ENCODE measurements at regions not wholly inside any gene's neighbourhood (a gene's known extent, or its start where the extent isn't known, plus 50 kb on each side); places are given as distances from the start of the nearest gene placed in this dataset.

DNA sequence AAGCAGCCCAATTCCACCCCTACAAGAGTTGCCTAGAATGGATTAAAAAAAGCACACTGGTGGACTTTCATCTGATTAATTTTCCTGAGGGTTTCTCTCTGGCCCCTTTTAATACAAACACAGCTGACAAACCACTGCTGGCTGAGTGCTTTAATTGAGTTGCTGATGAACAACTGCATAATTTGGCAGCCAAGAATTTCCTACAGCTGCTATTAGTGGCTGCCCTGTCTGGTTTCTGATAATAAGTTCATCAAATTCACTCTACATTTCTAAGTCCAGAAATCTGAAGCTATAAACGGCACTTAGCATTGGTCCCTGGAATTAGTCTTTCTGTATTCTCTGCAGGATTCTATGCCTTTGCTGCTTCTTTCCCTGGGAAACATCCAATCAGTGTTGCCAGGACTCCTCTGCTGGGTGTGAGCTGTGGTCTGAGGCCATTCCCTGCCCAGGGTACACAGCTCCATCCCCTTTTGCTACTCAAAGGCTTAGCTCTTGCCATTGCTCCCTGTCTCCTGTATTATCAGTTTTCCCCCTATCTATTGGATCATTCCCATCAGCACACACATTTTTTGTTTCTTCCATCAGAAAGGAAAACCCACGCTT is 110.6 kb downstream of the LSM5 start:
- Histone ChIP-seq H3K4me3 (no peak overlapping the region), H3K36me3 (replicated peaks in 1 of 2) (no peaks in the 10 kb centered on the region), H3K9me3 (replicated peaks in 1 of 3) (no peaks in the 10 kb centered on the region), H3K4me1 (replicated peaks in 1 of 2) (no peaks in the 10 kb centered on the region), H3K27me3 (no peaks in the 10 kb centered on the region), H3K27ac (no peak overlapping the region)
- WGBS, 4 donors: 34 to 59% (median 47%) methylated on average over 2 of the region's 2 CpGs
- intact Hi-C loops (cut with DNase I): no loop called here
- no peak for DNase-seq
- TF ChIP-seq, protein P1, sequence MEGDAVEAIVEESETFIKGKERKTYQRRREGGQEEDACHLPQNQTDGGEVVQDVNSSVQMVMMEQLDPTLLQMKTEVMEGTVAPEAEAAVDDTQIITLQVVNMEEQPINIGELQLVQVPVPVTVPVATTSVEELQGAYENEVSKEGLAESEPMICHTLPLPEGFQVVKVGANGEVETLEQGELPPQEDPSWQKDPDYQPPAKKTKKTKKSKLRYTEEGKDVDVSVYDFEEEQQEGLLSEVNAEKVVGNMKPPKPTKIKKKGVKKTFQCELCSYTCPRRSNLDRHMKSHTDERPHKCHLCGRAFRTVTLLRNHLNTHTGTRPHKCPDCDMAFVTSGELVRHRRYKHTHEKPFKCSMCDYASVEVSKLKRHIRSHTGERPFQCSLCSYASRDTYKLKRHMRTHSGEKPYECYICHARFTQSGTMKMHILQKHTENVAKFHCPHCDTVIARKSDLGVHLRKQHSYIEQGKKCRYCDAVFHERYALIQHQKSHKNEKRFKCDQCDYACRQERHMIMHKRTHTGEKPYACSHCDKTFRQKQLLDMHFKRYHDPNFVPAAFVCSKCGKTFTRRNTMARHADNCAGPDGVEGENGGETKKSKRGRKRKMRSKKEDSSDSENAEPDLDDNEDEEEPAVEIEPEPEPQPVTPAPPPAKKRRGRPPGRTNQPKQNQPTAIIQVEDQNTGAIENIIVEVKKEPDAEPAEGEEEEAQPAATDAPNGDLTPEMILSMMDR (IDR thresholded peaks at IDR 0.05): no peak
- TF ChIP-seq POLR2A (IDR thresholded peaks at IDR 0.05): no peak

DNA sequence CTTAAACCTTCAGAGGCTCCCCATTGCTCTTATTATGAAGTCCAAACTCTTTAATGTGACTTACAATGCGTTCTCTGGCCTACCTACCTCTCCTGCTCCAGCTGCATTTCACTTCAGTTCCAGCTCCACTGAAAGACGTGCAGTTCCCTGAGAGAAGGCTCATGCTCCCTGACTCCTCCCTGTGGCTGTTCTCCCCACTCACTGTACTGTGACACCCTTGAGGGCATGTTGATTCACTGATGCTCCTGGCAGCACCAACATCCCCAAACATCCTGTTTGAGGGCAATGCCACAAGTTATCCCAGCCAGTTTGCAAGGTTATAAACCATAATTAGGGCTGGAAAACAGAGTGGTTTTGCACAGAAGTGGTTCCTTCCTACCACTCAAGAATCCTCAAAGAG is 111.2 kb downstream of the LSM5 start:
- Histone ChIP-seq H3K36me3 (replicated peaks in 1 of 2) (no peaks in the 10 kb centered on the region), H3K27me3 (no peaks in the 10 kb centered on the region), H3K27ac (no peak overlapping the region), H3K4me3 (no peak overlapping the region), H3K4me1 (replicated peaks in 1 of 2) (no peaks in the 10 kb centered on the region), H3K9me3 (replicated peaks in 1 of 3) (no peaks in the 10 kb centered on the region)
- intact Hi-C loops (cut with DNase I): no loop called here
- 19 to 50% (median 37%) methylated on average over 2 of the region's 2 CpGs for WGBS, 4 donors
- no peak for DNase-seq
- TF ChIP-seq, protein P1 (IDR thresholded peaks at IDR 0.05): no peak
- no peak for TF ChIP-seq POLR2A (IDR thresholded peaks at IDR 0.05)

DNA sequence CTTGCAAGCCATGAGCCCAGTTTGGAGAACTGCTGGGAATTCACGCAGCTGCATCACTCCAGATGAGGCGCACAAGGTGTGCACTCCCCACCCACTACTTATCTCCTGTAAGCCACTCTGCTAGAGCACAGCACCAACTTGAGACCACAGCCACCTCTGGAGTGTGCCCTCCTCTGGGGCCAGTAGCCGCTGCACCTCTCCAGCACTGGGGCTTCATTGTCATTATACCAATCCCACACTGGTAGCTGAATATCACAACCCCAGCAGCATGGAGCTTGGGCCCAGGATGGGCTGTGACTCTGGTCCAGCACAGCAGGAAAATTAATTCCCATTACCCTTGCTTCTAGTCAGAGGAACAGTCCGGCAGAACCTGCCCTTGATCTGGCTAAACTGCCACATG is 125.6 kb downstream of the LSM5 start:
- Histone ChIP-seq H3K9me3 (replicated peaks in 1 of 3) (no peaks in the 10 kb centered on the region), H3K27ac (no peak overlapping the region), H3K36me3 (replicated peaks in 1 of 2) (no peaks in the 10 kb centered on the region), H3K4me3 (no peak overlapping the region), H3K27me3 (no peaks in the 10 kb centered on the region), H3K4me1 (replicated peaks in 1 of 2) (no peaks in the 10 kb centered on the region)
- WGBS, 4 donors: 77 to 96% (median 87%) methylated on average over 3 to 4 of the region's 4 CpGs
- DNase-seq: no peak
- intact Hi-C loops (cut with DNase I): no loop called here
- TF ChIP-seq POLR2A (IDR thresholded peaks at IDR 0.05): no peak
- TF ChIP-seq, protein P1 (IDR thresholded peaks at IDR 0.05): no peak

DNA sequence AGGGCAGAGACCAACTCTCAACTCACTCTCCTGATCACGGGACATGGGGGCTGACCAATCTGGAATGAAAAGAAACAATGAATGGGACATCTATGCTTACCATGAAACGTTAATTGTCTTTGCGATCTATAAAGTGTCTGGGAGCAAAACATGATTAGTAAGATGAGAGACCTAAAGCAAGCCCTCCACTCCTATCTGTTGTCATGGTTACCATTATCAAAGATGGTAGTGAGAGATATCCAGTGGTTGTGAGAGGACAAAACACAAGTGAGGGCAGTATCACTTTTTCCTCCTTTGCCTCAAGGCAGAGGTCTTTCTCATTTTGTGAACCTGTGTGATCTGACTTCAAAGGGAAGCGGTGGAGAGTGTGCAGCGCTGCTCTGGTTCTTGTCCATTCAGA is 130.1 kb downstream of the LSM5 start:
- Histone ChIP-seq H3K4me1 (replicated peaks in 1 of 2) (no peaks in the 10 kb centered on the region), H3K4me3 (no peak overlapping the region), H3K27ac (no peak overlapping the region), H3K27me3 (no peaks in the 10 kb centered on the region), H3K36me3 (replicated peaks in 1 of 2) (no peaks in the 10 kb centered on the region), H3K9me3 (replicated peaks in 1 of 3) (no peaks in the 10 kb centered on the region)
- WGBS, 4 donors: 74 to 89% (median 82%) methylated on average over 5 of the region's 5 CpGs
- no peak for TF ChIP-seq POLR2A (IDR thresholded peaks at IDR 0.05)
- TF ChIP-seq, protein P1 (IDR thresholded peaks at IDR 0.05): no peak
- intact Hi-C loops (cut with DNase I): no loop called here
- no peak for DNase-seq
